Right lobe of liver (tissue), 6 donors: ENCODE measurements at regions not wholly inside any gene's neighbourhood (a gene's known extent, or its start where the extent isn't known, plus 50 kb on each side); places are given as distances from the start of the nearest gene placed in this dataset.
"Not testable (repeated sequence)": the region's sequence is repeated elsewhere in the genome, so short reads cannot be mapped to it uniquely, and the experiment has no call there.

Experiments
- ATAC-seq, 4 donors: fragments of 200-7000 bp; cut with Tn5 transposase; one replicate each; pipeline ENCODE4 v1.9.1; 2020; ENCODE audit warnings: mild to moderate bottlenecking in 4 of 4, moderate library complexity in 4 of 4
- DNase-seq, 3 donors: peaks; one replicate each; pipeline ENCODE4 v3.0.0-alpha.2; 2020
- H3K27ac ChIP-seq, 3 donors: fragments of 200-600 bp; one replicate each; pipeline ENCODE4 v1.8.0; 2022
- H3K27me3 ChIP-seq, 2 donors: fragments of 200-600 bp; one replicate each; pipeline ENCODE4 v1.8.0; 2022
- H3K36me3 ChIP-seq, 4 donors: fragments of 200-600 bp; sonication (generic) in 1 of 4; one replicate each; pipeline versions ENCODE4 v1.5.1 to v1.8.0; 2017 to 2022; ENCODE audit warnings: control low read depth in 1 of 4
- H3K4me1 ChIP-seq, 4 donors: fragments of 200-600 bp; sonication (generic) in 1 of 4; one replicate each; pipeline versions ENCODE4 v1.5.1 to v1.8.0; 2017 to 2022; ENCODE audit warnings: control low read depth in 1 of 4
- H3K4me3 ChIP-seq, 3 donors: fragments of 200-600 bp; one replicate each; pipeline ENCODE4 v1.8.0; 2022
- H3K9me3 ChIP-seq, 4 donors: fragments of 200-600 bp; sonication (generic) in 1 of 4; one replicate each; pipeline versions ENCODE4 v1.5.1 to v1.8.0; 2017 to 2022; ENCODE audit warnings: control low read depth in 1 of 4
- CTCF ChIP-seq, 4 donors: fragments of 200-600 bp in 3 of 4; fragments of 450-650 bp in 1 of 4; IDR thresholded peaks; one replicate each; pipeline versions ENCODE4 v1.5.1 to v1.8.0; 2016 to 2022; ENCODE audit warnings: antibody characterized with exemption in 4 of 4, mild to moderate bottlenecking in 2 of 4
- POLR2A ChIP-seq: fragments of 450-650 bp; IDR thresholded peaks from one replicate; pipeline ENCODE4 v1.6.1; 2017; ENCODE audit warnings: antibody characterized with exemption, mild to moderate bottlenecking
- WGBS: methylation state at CpG from one replicate; pipeline ENCODE4 v1.1.6; 2018; ENCODE audit warnings: low coverage, low lambda C conversion rate; ENCODE audit not compliant: insufficient coverage; ENCODE audit errors: missing lambda C conversion rate; 5-methylcytosine and 5-hydroxymethylcytosine counted together
- intact Hi-C, 2 donors: fragments of 100-400 bp; cut with DNase I; formaldehyde crosslinking; loops; one replicate each; pipeline versions ENCODE4 v1.11.2 to v1.14.1; 2022
- donor health status: DM: no; HTN: yes; CAD: no.
- donor health status: DM: no; HTN: no; CAD: no.
- donor health status: DM: no; HTN: no; CAD: no.
- donor health status: DM: no; HTN: yes; CAD: no.
- donor health status: DM: no; HTN: yes; CAD: no.

GRCh38 chr6:27049863-27050781 is 197.4 kb upstream of the PRSS16 start:
- ATAC-seq = peak in 2 of 4 donors; percentile 24 to 42
- DNase-seq = peak in 2 of 3 donors; percentile 23 to 52
- no peaks in the 10 kb centered on the region for H3K27me3 ChIP-seq
- H3K27ac ChIP-seq = no peak overlapping the region
- no peaks in the 10 kb centered on the region for H3K36me3 ChIP-seq
- 53% methylated on average over 13 of the region's 30 CpGs for WGBS
- intact Hi-C loops = no loop called here
- no peaks in the 10 kb centered on the region for H3K9me3 ChIP-seq
- no peak overlapping the region for H3K4me3 ChIP-seq
- TF ChIP-seq CTCF (IDR thresholded peaks at IDR 0.05) = no peak
- no peak for TF ChIP-seq POLR2A
- H3K4me1 ChIP-seq = no peaks in the 10 kb centered on the region

DNA sequence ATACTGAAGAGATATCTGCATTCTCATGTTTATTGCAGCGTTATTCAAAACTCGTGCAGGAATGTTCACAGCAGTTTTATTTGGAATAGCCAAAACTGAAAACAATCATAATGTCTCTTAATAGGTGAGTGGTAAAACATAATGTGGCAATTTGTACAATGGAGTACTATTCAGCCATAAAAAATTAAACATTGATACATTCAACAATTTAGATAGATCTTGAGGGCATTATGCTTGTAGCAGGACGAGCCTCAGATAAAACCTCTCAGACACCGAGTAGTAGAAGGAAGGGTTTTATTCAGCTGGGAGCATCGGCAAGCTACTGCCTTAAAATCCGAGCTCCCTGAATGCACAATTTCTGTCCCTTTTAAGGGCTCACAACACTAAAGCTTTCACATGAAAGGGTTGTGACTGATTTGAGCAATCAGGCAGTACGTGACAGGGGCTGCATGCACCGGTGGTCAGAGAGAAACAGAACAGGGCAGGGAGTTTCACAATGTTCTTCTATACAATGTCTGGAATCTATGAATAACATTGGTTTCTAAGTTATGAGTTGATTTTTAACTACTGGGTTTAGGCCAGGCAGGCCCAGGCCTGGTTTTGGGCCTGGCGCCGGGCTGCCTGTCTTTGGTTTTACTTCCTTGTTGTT is 195.3 kb upstream of the PRSS16 start:
- H3K27me3 ChIP-seq, H3K9me3 ChIP-seq, H3K36me3 ChIP-seq, H3K4me3 ChIP-seq, ATAC-seq, H3K27ac ChIP-seq, H3K4me1 ChIP-seq, DNase-seq, intact Hi-C loops: not testable (repeated sequence)
- WGBS = 83% methylated on average over 9 of the region's 10 CpGs

GRCh38 chr6:27052731-27053082 is 194.8 kb upstream of the PRSS16 start:
- no peak for ATAC-seq
- Histone ChIP-seq H3K4me1 (no peaks in the 10 kb centered on the region), H3K9me3 (no peaks in the 10 kb centered on the region), H3K27me3 (no peaks in the 10 kb centered on the region), H3K4me3 (no peak overlapping the region), H3K36me3 (no peaks in the 10 kb centered on the region), H3K27ac (no peak overlapping the region)
- intact Hi-C loops = no loop called here
- DNase-seq = no peak
- TF ChIP-seq POLR2A = no peak
- TF ChIP-seq CTCF (IDR thresholded peaks at IDR 0.05) = no peak
- WGBS = 88% methylated on average over 5 of the region's 5 CpGs

DNA sequence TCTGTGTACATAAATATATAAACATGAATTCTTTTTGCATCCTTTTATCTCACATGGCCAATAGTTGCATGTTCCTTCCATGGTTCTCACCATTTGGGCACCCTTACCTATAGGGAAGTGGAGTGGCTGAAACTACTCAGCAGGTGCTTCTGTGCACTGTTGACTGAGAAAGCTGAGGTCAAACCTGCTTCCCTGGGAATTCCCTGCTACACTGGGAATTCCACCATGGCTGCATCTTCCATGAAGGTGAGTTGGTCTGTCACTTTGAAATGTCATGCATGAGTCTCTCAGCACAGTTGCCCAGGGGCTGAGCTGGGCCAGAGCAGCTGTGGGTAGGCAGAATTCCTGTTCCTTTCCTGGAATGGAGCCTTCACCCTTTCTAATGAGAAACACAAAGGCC is 193.8 kb upstream of the PRSS16 start:
- no peak for DNase-seq
- no peaks in the 10 kb centered on the region for H3K4me1 ChIP-seq
- no peaks in the 10 kb centered on the region for H3K9me3 ChIP-seq
- no peak overlapping the region for H3K27ac ChIP-seq
- no peaks in the 10 kb centered on the region for H3K36me3 ChIP-seq
- intact Hi-C loops = no loop called here
- no peak overlapping the region for H3K4me3 ChIP-seq
- no peak for TF ChIP-seq CTCF (IDR thresholded peaks at IDR 0.05)
- TF ChIP-seq POLR2A = no peak
- H3K27me3 ChIP-seq = no peaks in the 10 kb centered on the region
- no peak for ATAC-seq

- 89% methylated on average over 1 of the region's 1 CpG for WGBS
Observed at GRCh38 chr6:27056615-27057014, 190.9 kb upstream of the PRSS16 start.

More at GRCh38 chr6:27056615-27057014, 190.9 kb upstream of the PRSS16 start:
- no peak overlapping the region for H3K27ac ChIP-seq
- no peaks in the 10 kb centered on the region for H3K4me1 ChIP-seq
- H3K9me3 ChIP-seq = no peaks in the 10 kb centered on the region
- intact Hi-C loops = no loop called here
- no peaks in the 10 kb centered on the region for H3K36me3 ChIP-seq
- H3K4me3 ChIP-seq = no peak overlapping the region
- no peak for TF ChIP-seq CTCF (IDR thresholded peaks at IDR 0.05)
- no peak for TF ChIP-seq POLR2A
- H3K27me3 ChIP-seq = no peaks in the 10 kb centered on the region
- no peak for DNase-seq
- ATAC-seq = no peak
